Esophagus squamous epithelium (tissue), 4 donors: ENCODE measurements at regions not wholly inside any gene's neighbourhood (a gene's known extent, or its start where the extent isn't known, plus 50 kb on each side); places are given as distances from the start of the nearest gene placed in this dataset.

Source experiments
- CTCF ChIP-seq, 6 experiments: fragments of 450-650 bp in 4 of 6; fragments of 200-600 bp in 2 of 6; sonication (generic) in 2 of 6; IDR thresholded peaks; one replicate each; pipeline ENCODE4 v1.5.1; 2016 to 2019; ENCODE audit warnings: antibody characterized with exemption in 6 of 6, mild to moderate bottlenecking in 4 of 6, moderate library complexity in 4 of 6
- POLR2A ChIP-seq, 4 donors: fragments of 450-650 bp; IDR thresholded peaks; one replicate each; pipeline ENCODE4 v1.6.1; 2017; ENCODE audit warnings: antibody characterized with exemption in 4 of 4, mild to moderate bottlenecking in 4 of 4, moderate library complexity in 3 of 4

DNA sequence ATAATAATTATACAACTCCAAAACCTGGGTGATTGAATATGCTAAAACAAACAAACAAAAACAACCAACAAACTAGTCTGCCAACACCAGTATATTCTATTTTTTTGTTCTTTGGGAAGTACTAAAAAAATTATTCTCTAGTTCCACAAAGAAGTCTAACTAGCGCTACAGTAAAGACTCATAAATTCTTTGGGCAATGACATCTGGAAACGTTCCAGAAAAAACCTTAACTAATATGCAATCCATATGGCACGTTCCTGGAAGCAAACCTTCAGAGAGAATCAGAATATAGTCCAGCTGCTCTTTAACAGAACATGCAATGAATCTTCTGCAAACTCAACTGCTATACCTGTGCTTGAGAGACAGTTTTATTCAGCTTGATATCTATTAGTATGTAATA is 500.1 kb downstream of the TRAM1L1 start:
- TF ChIP-seq CTCF (IDR thresholded peaks at IDR 0.05) (no peak), POLR2A (IDR thresholded peaks at IDR 0.05) (no peak)
